ENCODE measurements at regions not wholly inside any gene's neighbourhood (a gene's known extent, or its start where the extent isn't known, plus 50 kb on each side); places are given as distances from the start of the nearest gene placed in this dataset.
A peak's percentile ranks its signal among the peaks of the same experiment; 100 is the strongest.

- intact Hi-C loops (cut with DNase I) = no loop called here
- DNase-seq (no peak), ATAC-seq (no peak)
- Histone ChIP-seq H3K27ac (no peak overlapping the region), H3K36me3 (ENCODE audit: insufficient read depth in 1 of 2, low read depth in 1 of 2) (no peaks in the 10 kb centered on the region), H3K9me3 (no peaks in the 10 kb centered on the region), H3K4me1 (no peaks in the 10 kb centered on the region), H3K4me3 (no peak overlapping the region), H3K27me3 (ENCODE audit: insufficient read depth in 3 of 3, low read length in 2 of 3) (peaks cover 0 to 8% (median 2%) of the 10 kb centered on the region in 3 donors)
- 12 to 35% (median 27%) methylated on average over 2 of the region's 2 CpGs for WGBS, 3 donors
- no peak for TF ChIP-seq CTCF (IDR thresholded peaks at IDR 0.05)
Observed at GRCh38 chr19:29131456-29131855, 81.5 kb downstream of the UQCRFS1 start.

GRCh38 chr19:29129148-29129547 lies 83.8 kb downstream of the UQCRFS1 start:
- ATAC-seq = no peak
- Histone ChIP-seq H3K9me3 (no peaks in the 10 kb centered on the region), H3K27ac (no peak overlapping the region), H3K4me1 (no peaks in the 10 kb centered on the region), H3K4me3 (no peak overlapping the region), H3K27me3 (ENCODE audit: insufficient read depth in 3 of 3, low read length in 2 of 3) (peaks cover 0 to 19% (median 2%) of the 10 kb centered on the region in 3 donors), H3K36me3 (ENCODE audit: insufficient read depth in 1 of 2, low read depth in 1 of 2) (no peaks in the 10 kb centered on the region)
- intact Hi-C loops (cut with DNase I) = no loop called here
- no peak for TF ChIP-seq CTCF (IDR thresholded peaks at IDR 0.05)
- WGBS, 3 donors = 82 to 85% (median 84%) methylated on average over 13 of the region's 13 CpGs
- DNase-seq = no peak

- H3K27ac ChIP-seq = no peak overlapping the region
- ATAC-seq (no peak), DNase-seq (no peak)
- 89 to 92% (median 89%) methylated on average over 8 of the region's 8 CpGs for WGBS, 3 donors
- H3K4me3 ChIP-seq = no peak overlapping the region
- intact Hi-C loops (cut with DNase I) = no loop called here
- H3K4me1 ChIP-seq = no peaks in the 10 kb centered on the region
- no peaks in the 10 kb centered on the region for H3K9me3 ChIP-seq
- H3K27me3 ChIP-seq (ENCODE audit: insufficient read depth in 3 of 3, low read length in 2 of 3) = peaks cover 0 to 19% (median 2%) of the 10 kb centered on the region in 3 donors
- no peaks in the 10 kb centered on the region for H3K36me3 ChIP-seq (ENCODE audit: insufficient read depth in 1 of 2, low read depth in 1 of 2)
- TF ChIP-seq CTCF (IDR thresholded peaks at IDR 0.05) = no peak
Observed at GRCh38 chr19:29128203-29128602, 84.7 kb downstream of the UQCRFS1 start.

GRCh38 chr19:29122185-29122584 lies 90.8 kb downstream of the UQCRFS1 start:
- Histone ChIP-seq H3K4me3 (no peak overlapping the region), H3K27ac (no peak overlapping the region), H3K36me3 (ENCODE audit: insufficient read depth in 1 of 2, low read depth in 1 of 2) (no peaks in the 10 kb centered on the region), H3K27me3 (ENCODE audit: insufficient read depth in 3 of 3, low read length in 2 of 3) (peaks cover 0 to 14% (median 0%) of the 10 kb centered on the region in 3 donors), H3K9me3 (no peaks in the 10 kb centered on the region), H3K4me1 (no peaks in the 10 kb centered on the region)
- intact Hi-C loops (cut with DNase I) = no loop called here
- DNase-seq (no peak), ATAC-seq (no peak)
- WGBS, 3 donors = 72 to 77% (median 76%) methylated on average over 5 of the region's 5 CpGs
- TF ChIP-seq CTCF (IDR thresholded peaks at IDR 0.05) = no peak

GRCh38 chr19:29121684-29122083 lies 91.3 kb downstream of the UQCRFS1 start:
- TF ChIP-seq CTCF (IDR thresholded peaks at IDR 0.05) = peak; percentile 19
- intact Hi-C loops (cut with DNase I) = no loop called here
- peaks cover 0 to 13% (median 0%) of the 10 kb centered on the region in 3 donors for H3K27me3 ChIP-seq (ENCODE audit: insufficient read depth in 3 of 3, low read length in 2 of 3)
- H3K9me3 ChIP-seq = no peaks in the 10 kb centered on the region
- H3K27ac ChIP-seq = no peak overlapping the region
- DNase-seq (peak in 1 of 2 donors; percentile 31), ATAC-seq (peak in 1 of 4 donors; percentile 61)
- H3K36me3 ChIP-seq (ENCODE audit: insufficient read depth in 1 of 2, low read depth in 1 of 2) = no peaks in the 10 kb centered on the region
- no peaks in the 10 kb centered on the region for H3K4me1 ChIP-seq
- 39 to 42% (median 39%) methylated on average over 3 of the region's 3 CpGs for WGBS, 3 donors
- no peak overlapping the region for H3K4me3 ChIP-seq

All from psoas muscle (tissue), 7 donors.